COLO829 (cell line): ENCODE measurements at regions not wholly inside any gene's neighbourhood (a gene's known extent, or its start where the extent isn't known, plus 50 kb on each side); places are given as distances from the start of the nearest gene placed in this dataset.

Source experiments
- DNase-seq: peaks from one replicate; pipeline ENCODE4 v3.0.0; 2012; ENCODE audit warnings: low spot score

DNA sequence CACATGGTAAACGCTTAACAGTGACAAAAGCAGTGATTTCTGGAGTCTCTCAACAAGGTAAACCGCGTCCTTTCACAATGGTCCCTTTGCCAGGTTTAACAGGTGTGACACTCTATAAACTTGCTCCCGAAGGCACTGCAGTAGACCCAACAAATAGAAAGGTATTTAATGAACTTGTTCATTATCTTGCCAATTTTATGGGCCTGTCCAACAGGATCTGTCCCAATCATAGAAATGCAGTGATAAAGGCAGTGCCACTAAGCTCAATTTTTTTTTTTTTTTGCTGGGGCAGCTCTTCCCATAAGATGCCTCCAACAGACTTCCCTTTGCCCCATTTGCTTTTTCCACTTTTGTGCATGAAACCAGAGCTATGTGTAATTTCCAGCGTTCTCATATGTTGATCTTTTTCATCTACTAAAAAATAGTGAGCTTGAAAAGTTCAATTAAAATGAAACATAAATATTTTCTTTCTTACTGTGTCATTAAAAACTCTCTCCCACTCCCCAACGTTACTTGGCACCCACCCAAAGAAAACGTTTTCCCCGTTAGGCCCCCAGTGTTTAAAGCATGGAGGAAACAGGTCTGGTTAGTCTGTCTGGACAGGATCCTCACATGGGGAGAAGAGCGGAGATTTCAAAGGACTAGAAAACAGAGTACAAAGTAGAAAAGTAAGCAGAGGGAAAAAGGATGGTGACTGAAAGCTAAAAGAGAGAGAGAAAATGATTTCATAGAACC is 80.9 kb upstream of the SPATA31D4 start:
- DNase-seq: no peak

DNA sequence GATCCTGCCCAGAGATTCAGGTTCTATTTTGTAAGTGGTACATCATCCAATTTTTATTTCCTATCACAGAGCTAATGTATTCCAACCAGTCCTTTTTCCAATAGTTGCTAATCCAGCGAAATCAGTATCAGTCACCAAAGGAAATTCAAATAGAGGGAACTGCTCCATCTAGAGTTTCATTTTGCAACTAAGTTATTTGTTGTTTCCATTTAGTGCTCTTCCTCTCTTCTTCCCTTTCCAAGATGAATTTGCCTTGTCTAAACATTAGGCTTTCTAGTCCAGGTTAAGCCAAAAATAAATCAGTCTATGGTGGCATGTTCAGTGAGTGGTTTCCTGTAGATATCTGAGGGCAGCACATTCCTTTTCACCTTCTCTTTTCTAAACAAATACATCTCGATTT is 79.8 kb upstream of the SPATA31D4 start:
- DNase-seq: peak; percentile 43

DNA sequence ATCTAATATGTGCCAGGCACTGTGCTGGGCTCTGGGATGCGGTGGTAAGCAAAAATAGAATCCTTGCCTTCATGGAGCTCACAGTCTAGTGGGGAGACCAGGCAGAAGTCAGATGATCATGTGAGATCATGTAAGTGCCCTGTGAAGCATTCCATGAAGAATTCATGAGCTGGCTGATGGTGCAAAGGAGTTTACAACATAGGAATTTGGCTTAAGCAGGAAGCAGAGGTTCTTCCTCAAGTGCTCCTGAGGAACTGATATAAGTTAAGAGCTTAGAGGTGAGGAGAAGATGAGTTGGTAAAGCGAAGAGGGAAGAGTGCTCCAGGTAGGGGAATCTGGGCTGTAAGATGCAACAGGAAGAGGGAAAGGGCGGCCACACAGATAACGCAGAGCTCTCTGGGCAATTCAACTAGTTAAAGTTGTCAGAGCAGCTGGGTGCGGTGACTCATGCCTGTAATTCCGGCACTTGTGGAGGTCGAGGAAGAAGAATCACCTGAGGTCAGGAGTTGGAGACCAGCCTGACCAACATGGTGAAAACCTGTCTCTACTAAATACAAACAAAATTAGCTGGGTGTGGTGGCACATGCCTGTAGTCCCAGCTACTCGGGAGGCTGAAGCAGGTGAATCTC is 78.5 kb upstream of the SPATA31D4 start:
- DNase-seq: no peak

DNA sequence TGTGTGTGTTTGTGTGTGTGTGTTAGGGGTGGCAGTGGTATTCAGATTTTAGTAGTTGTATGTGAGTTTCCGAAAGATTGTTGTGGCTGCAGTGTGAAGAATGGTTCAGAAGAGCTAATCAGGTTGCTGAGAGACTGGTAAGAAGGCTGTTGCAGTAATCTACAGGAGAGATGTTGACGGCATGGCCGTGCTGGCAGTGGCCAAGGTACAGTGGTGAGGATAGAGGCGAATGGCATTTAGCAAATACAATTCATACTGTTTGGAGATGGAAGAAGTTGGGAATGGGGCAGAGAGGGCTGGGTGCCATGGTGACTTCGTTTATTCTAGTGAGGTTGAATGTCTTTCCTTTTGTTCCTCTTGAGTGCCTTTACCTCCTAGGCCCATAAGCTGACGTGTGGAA is 77.5 kb upstream of the SPATA31D4 start:
- DNase-seq: no peak

DNA sequence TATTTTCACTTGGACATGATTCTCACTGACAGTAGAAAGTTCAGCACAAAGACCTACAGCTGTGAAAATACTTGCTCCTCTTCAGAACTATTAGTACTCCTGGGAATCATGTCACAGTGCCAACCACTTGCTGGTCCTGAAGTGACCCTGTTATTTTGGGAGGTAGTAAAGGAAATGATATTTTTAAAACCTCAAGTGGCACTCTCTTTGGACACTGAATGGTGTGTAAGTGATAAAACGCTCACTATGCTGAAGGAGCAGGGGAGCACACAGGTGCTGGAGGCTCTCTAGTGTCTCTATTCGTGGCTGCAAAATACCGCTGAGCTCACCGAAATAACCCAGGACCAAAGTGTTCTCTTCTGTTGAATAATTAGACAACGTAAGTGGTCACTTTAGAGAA is 76.9 kb upstream of the SPATA31D4 start:
- DNase-seq: no peak

DNA sequence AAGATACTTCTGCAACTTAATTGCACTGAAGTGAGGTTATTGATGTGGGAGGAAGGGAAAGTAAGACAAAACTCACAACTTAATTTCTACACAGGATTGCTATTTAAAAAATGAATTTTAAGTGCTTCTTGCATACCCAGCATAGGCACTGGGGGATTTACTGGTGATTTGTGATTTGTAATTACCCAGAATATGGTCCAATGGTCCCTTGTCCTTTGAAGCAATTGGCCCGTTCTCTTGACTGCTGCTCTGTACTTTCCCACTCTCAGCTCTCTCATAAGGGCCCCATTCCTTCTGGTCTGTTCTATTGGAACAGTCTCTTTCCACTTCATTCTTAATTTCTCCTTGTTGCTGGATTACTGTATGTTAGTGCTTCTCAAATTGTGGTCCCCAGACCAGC is 75.4 kb upstream of the SPATA31D4 start:
- DNase-seq: no peak

DNA sequence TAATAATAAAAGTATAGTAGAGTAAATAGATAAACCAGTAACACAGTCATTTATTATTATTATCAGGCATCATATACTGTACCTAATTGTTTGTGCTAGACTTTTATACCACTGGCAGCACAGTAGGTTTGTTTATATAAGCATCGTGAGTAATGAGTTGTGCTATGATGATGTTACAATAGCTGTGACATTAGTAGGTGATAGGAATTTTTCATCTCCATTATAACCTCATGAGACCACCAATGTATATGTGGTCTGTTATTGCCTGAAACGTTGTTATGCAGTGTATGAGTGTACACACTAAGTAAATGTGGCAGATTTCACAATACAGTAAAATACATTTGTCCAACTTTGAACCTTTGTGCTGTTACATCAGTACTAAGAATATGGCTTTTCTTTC is 72.7 kb upstream of the SPATA31D4 start:
- DNase-seq: no peak

DNA sequence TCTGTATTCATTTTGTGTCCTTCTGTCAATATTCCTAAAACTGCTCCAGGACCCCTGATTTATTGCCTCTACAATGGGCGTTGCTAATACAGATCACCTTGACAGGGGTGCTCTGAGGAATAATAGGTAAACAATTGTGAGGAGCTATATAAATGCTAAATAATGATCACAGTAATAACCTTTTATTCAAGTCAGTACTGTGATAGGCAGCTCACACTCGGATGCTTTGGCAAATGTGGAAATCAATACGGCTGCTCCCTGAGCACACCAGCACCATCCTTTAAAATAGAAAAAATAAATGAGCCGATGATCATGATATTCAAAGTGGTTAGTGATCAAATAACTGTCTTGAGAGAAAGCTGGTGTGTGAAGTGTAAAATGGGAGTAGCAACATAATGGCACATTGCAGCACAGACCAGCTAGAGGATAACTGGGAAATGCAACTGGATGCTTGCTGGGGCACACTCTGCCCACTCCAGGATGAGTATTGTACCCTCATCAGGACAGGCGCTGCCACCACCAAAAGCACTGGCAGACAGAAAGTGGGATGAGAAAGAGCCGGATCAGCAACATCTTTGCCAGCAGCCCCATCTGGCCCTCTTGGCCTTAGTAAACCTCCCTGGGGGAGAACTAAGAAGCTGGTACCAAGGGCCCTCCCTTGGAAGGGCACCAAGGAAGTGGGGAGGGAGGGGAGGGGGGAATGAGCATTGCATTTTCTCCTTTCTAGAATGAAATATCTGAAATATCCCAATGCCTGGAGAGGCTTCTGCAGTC is 69.4 kb upstream of the SPATA31D4 start:
- no peak for DNase-seq

DNA sequence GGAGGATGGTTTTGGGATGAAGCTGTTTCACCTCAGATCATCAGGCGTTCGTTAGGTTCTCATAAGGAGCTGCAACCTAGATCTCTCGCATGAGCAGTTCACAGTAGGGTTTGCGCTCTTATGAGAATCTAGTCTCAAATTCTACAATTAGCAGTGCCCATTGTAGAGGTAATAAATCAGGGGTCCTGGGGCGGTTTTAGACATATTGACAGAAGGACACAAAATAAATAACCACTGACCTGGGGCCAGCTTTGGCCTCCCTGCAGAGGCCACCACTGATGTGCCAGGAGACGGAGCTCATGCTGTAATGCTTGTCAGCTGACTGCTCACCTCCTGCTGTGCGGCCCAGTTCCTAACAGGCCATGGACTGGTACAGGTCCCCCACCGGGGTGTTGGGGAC is 67.6 kb upstream of the SPATA31D4 start:
- no peak for DNase-seq

DNA sequence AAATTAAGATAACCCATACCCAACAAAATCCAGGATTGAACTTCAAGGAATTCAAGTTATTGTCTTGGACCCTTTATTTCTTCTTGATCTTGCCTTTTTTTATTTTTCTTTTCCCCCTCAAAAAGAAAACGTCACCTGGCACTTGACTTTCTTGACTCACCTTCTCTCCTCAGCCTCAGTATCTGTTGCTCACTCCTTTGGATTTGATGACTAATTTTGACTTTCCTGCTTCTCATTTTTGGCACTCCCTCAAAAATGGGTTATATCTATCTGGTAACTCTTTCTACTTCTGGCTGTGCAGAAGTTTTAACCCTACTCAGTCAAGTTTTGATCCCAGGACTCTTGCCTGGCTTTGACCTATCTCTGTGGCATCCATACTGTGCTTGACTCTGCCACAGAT is 66.6 kb upstream of the SPATA31D4 start:
- DNase-seq: no peak

DNA sequence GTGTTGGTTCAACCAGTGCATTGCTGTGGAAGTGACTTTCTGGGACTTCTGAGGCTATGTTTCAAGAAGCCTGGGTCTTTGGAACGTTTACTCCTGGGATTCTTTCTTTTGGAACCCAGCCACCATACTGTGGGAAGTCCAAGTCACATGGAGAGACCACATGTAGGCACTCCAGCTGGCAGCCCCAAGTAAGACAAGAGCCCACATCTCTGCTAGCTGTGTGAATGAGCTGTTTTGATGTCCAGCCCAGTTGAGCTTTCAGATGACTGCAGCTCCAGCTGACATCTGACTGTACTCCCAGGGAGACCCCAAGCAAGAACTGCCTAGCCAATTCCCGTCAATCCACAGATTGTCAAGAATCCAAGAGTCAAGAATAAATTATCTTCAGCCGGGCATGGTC is 60.1 kb upstream of the SPATA31D4 start:
- no peak for DNase-seq

DNA sequence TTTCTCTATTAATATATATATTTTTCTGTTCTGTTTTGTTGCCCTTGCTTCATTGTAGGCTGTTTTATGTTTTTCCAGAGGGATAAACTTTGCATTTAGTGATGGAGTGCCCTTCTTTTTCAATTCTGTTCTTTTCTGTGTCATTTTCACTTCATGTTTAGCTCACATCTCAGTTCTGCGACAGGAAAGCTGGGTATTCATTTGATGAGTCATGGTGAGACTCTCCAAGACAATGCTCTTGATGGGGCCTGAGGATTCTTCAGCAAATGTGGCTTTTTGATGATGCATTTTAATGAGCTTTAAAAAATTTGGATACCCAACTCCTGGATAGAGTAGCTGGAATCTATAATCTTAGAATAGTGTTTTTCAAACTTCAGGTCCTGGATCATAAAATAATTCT is 56.5 kb upstream of the SPATA31D4 start:
- peak; percentile 62 for DNase-seq

DNA sequence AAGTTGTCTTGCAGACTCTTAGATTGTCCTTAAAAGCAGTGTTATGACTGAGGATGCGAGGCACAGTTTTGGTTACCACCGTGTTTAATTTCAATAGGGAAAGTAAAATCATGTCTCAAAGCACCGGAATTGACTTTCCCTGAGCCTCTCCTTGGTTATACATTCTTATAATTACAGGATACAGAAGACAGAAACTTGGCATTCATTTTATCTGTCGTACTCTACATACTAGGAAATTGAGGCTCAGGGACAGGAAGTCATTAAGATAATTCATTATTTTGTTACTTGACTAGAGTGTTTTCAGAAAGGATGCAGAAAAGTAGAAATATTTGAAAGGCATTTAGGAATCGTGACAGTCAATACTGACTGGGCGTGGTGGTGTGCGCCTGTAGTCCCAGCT is 54.0 kb upstream of the SPATA31D4 start:
- DNase-seq: no peak

DNA sequence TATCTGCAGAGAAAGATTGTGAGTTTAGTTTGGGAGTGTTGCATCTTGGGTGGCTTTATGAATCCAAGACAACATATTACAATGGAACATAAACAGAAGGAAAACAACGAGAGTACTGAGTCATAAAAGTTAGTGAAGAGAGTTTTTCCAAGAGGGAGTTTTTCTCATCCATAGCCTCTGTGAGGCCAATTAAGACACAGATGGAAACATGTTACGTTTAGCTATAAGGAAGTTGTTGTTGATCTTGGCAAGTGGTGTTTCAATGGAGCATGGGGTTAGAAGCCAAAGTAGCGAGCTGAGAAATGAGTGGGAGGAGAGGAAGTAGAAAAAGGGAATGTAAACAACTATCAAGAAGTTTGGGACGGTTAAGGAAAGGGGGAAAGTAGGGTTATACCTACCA is 53.3 kb upstream of the SPATA31D4 start:
- no peak for DNase-seq

DNA sequence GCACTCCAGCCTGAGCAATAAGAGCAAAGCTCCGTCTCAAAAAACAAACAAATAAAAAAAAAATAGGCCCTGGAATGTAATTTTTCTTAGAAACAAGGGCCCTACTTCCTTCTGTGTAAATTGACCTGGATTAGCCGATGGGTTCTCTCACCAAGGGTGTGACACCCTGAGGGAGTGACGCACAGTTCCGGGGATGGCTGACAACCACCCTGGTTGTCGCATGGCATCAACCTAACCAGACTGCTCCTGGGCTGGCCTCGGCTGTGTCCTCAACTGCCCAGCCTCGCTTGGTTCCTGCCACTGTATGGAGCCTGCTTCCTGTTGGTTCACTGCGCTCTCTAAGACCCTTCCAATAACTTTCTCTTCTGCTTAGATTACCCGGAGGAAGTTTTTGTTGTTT is 51.2 kb upstream of the SPATA31D4 start:
- DNase-seq: no peak
